IPS-NIHi7 (cell line): ENCODE measurements at regions not wholly inside any gene's neighbourhood (a gene's known extent, or its start where the extent isn't known, plus 50 kb on each side); places are given as distances from the start of the nearest gene placed in this dataset.

Source experiments
- DNase-seq: peaks from one replicate; pipeline ENCODE4 v3.0.0; 2012; ENCODE audit warnings: mixed read lengths; ENCODE audit errors: extremely low spot score

- no peak for DNase-seq
Measured at GRCh38 chr6:168722397-168722796, 281.4 kb downstream of the SMOC2 start.

- DNase-seq: no peak
Measured at GRCh38 chr6:168721571-168721970, 280.6 kb downstream of the SMOC2 start.

GRCh38 chr6:168719901-168720300 is 278.9 kb downstream of the SMOC2 start:
- DNase-seq: no peak

- DNase-seq: no peak
Measured at GRCh38 chr6:168718821-168719475, 278.0 kb downstream of the SMOC2 start.
